GM20000 (cell line): ENCODE measurements at regions not wholly inside any gene's neighbourhood (a gene's known extent, or its start where the extent isn't known, plus 50 kb on each side); places are given as distances from the start of the nearest gene placed in this dataset.

ENCODE experiments used
- DNase-seq: peaks from one replicate; pipeline ENCODE4 v3.0.0; 2012; ENCODE audit warnings: low spot score
- CTCF ChIP-seq: IDR thresholded peaks from 2 replicates; pipeline ENCODE4 v1.5.1; 2012; ENCODE audit warnings: mild to moderate bottlenecking, control low read depth; ENCODE audit errors: extremely low read depth, missing control alignments

GRCh38 chrX:3768881-3769280 lies 55.4 kb upstream of the PRKX start:
- no peak for DNase-seq
- TF ChIP-seq CTCF: no peak
